Naive thymus-derived CD8-positive, alpha-beta T cell (primary cell): ENCODE measurements at regions not wholly inside any gene's neighbourhood (a gene's known extent, or its start where the extent isn't known, plus 50 kb on each side); places are given as distances from the start of the nearest gene placed in this dataset.

ENCODE experiments used
- ATAC-seq, 2 donors: fragments of 150-1000 bp; cut with Tn5 transposase in 1 of 2; sonication (Bioruptor Pico), chemical (Tn5 transposase) in 1 of 2; 1 replicate in 1 of 2; 2 replicates in 1 of 2; pipeline ENCODE4 v1.10.0; 2021; ENCODE audit warnings: mild to moderate bottlenecking in 2 of 2, moderate library complexity in 2 of 2
- POLR2A ChIA-PET: fragments of 350-600 bp; sonication (Branson Sonifier 250); formaldehyde crosslinking; loops from one replicate; lab custom pipeline; 2021; ENCODE audit warnings: antibody characterized with exemption; lab: Charles Lee
- DNase-seq, 10 donors: peaks; one replicate each; pipeline versions ENCODE4 v3.0.0 to v3.0.0-alpha.2; 2020 to 2022
- H3K27ac Mint-ChIP-seq, 10 donors: one replicate each; pipeline ENCODE4 v1.8.0; 2020 to 2022; ENCODE audit warnings: mild to moderate bottlenecking in 10 of 10, mixed read lengths in 10 of 10, moderate library complexity in 4 of 10, inconsistent platforms in 1 of 10
- H3K27me3 Mint-ChIP-seq, 5 donors: one replicate each; pipeline ENCODE4 v1.8.0; 2021 to 2022; ENCODE audit warnings: mixed read lengths in 5 of 5
- H3K36me3 Mint-ChIP-seq, 3 donors: one replicate each; pipeline ENCODE4 v1.8.0; 2020 to 2022; ENCODE audit warnings: mixed read lengths in 3 of 3, mild to moderate bottlenecking in 2 of 3, inconsistent platforms in 1 of 3
- H3K4me1 Mint-ChIP-seq, 4 donors: one replicate each; pipeline ENCODE4 v1.8.0; 2021 to 2022; ENCODE audit warnings: mixed read lengths in 4 of 4
- H3K4me3 Mint-ChIP-seq, 10 donors: one replicate each; pipeline ENCODE4 v1.8.0; 2020 to 2022; ENCODE audit warnings: mild to moderate bottlenecking in 10 of 10, mixed read lengths in 10 of 10, moderate library complexity in 6 of 10, inconsistent platforms in 1 of 10
- H3K9me3 Mint-ChIP-seq, 9 donors: one replicate each; pipeline ENCODE4 v1.8.0; 2020 to 2022; ENCODE audit warnings: mixed read lengths in 9 of 9, mild to moderate bottlenecking in 3 of 9, inconsistent platforms in 1 of 9, moderate library complexity in 1 of 9

- Mint-ChIP-seq H3K27ac (no peak overlapping the region), H3K27me3 (peaks cover 5 to 30% (median 13%) of the 10 kb centered on the region in 5 donors), H3K36me3 (no peaks in the 10 kb centered on the region), H3K4me1 (no peaks in the 10 kb centered on the region), H3K9me3 (peaks cover 0 to 7% (median 2%) of the 10 kb centered on the region in 9 donors), H3K4me3 (no peak overlapping the region)
- POLR2A ChIA-PET = no interaction called here
- DNase-seq = no peak
- no peak for ATAC-seq
These were observed 264.2 kb downstream of the C1D start for GRCh38 chr2:67798541-67799160.

GRCh38 chr2:67799886-67800285, 262.9 kb downstream of the C1D start:
- H3K36me3 Mint-ChIP-seq = no peaks in the 10 kb centered on the region
- peaks cover 7 to 36% (median 12%) of the 10 kb centered on the region in 5 donors for H3K27me3 Mint-ChIP-seq
- H3K4me1 Mint-ChIP-seq = no peaks in the 10 kb centered on the region
- ATAC-seq (no peak), DNase-seq (no peak)
- peaks cover 0 to 10% (median 2%) of the 10 kb centered on the region in 9 donors for H3K9me3 Mint-ChIP-seq
- no peak overlapping the region for H3K4me3 Mint-ChIP-seq
- H3K27ac Mint-ChIP-seq = no peak overlapping the region
- POLR2A ChIA-PET = no interaction called here

- POLR2A ChIA-PET = no interaction called here
- Mint-ChIP-seq H3K27me3 (peaks cover 4 to 16% (median 8%) of the 10 kb centered on the region in 5 donors), H3K9me3 (peaks cover 0 to 21% (median 6%) of the 10 kb centered on the region in 9 donors), H3K4me1 (no peaks in the 10 kb centered on the region), H3K4me3 (no peak overlapping the region), H3K27ac (no peak overlapping the region), H3K36me3 (no peaks in the 10 kb centered on the region)
- DNase-seq (no peak), ATAC-seq (no peak)
These were observed 260.5 kb downstream of the C1D start for GRCh38 chr2:67802291-67802690.

GRCh38 chr2:67802824-67803223, 260.0 kb downstream of the C1D start:
- Mint-ChIP-seq H3K27me3 (peaks cover 4 to 15% (median 8%) of the 10 kb centered on the region in 5 donors), H3K4me3 (no peak overlapping the region), H3K27ac (no peak overlapping the region), H3K36me3 (peaks cover 0 to under 1% (median 0%) of the 10 kb centered on the region in 3 donors), H3K9me3 (peaks cover 0 to 26% (median 8%) of the 10 kb centered on the region in 9 donors), H3K4me1 (no peaks in the 10 kb centered on the region)
- POLR2A ChIA-PET = no interaction called here
- DNase-seq (no peak), ATAC-seq (no peak)

GRCh38 chr2:67806816-67807215, 256.0 kb downstream of the C1D start:
- Mint-ChIP-seq H3K27ac (no peak overlapping the region), H3K27me3 (peaks cover 9 to 37% (median 18%) of the 10 kb centered on the region in 5 donors), H3K9me3 (peaks cover 0 to 47% (median 21%) of the 10 kb centered on the region in 9 donors), H3K36me3 (peaks cover 0 to 9% (median 0%) of the 10 kb centered on the region in 3 donors), H3K4me1 (no peaks in the 10 kb centered on the region), H3K4me3 (no peak overlapping the region)
- no peak for DNase-seq
- POLR2A ChIA-PET = no interaction called here
- no peak for ATAC-seq

GRCh38 chr2:67808112-67808511, 254.7 kb downstream of the C1D start:
- peaks cover 0 to 9% (median 0%) of the 10 kb centered on the region in 3 donors for H3K36me3 Mint-ChIP-seq
- H3K27ac Mint-ChIP-seq = no peak overlapping the region
- ATAC-seq (no peak), DNase-seq (no peak)
- peaks cover 11 to 46% (median 15%) of the 10 kb centered on the region in 5 donors for H3K27me3 Mint-ChIP-seq
- no peaks in the 10 kb centered on the region for H3K4me1 Mint-ChIP-seq
- H3K4me3 Mint-ChIP-seq = no peak overlapping the region
- POLR2A ChIA-PET = no interaction called here
- H3K9me3 Mint-ChIP-seq = peaks cover 0 to 53% (median 21%) of the 10 kb centered on the region in 9 donors

- no peak overlapping the region for H3K4me3 Mint-ChIP-seq
- H3K27me3 Mint-ChIP-seq = peaks cover 7 to 35% (median 15%) of the 10 kb centered on the region in 5 donors
- peaks cover 0 to 9% (median 0%) of the 10 kb centered on the region in 3 donors for H3K36me3 Mint-ChIP-seq
- DNase-seq (no peak), ATAC-seq (no peak)
- H3K9me3 Mint-ChIP-seq = peaks cover 0 to 41% (median 13%) of the 10 kb centered on the region in 9 donors
- POLR2A ChIA-PET = no interaction called here
- no peaks in the 10 kb centered on the region for H3K4me1 Mint-ChIP-seq
- no peak overlapping the region for H3K27ac Mint-ChIP-seq
These were observed 250.1 kb downstream of the C1D start for GRCh38 chr2:67812682-67813081.

GRCh38 chr2:67823726-67824125, 239.1 kb downstream of the C1D start:
- DNase-seq (no peak), ATAC-seq (no peak)
- H3K4me3 Mint-ChIP-seq = no peak overlapping the region
- POLR2A ChIA-PET = no interaction called here
- H3K27ac Mint-ChIP-seq = peak overlapping the region in 1 of 10 donors; percentile 79
- H3K27me3 Mint-ChIP-seq = peaks cover 0 to 2% (median 0%) of the 10 kb centered on the region in 5 donors
- peaks cover 0 to 4% (median 0%) of the 10 kb centered on the region in 3 donors for H3K36me3 Mint-ChIP-seq
- H3K9me3 Mint-ChIP-seq = peaks cover 0 to 13% (median 0%) of the 10 kb centered on the region in 9 donors
- peaks cover 0 to 13% (median 0%) of the 10 kb centered on the region in 4 donors for H3K4me1 Mint-ChIP-seq

- ATAC-seq = no peak
- Mint-ChIP-seq H3K36me3 (peaks cover 0 to 4% (median 0%) of the 10 kb centered on the region in 3 donors), H3K27ac (peak overlapping the region in 1 of 10 donors; percentile 79), H3K27me3 (peaks cover 0 to 2% (median 0%) of the 10 kb centered on the region in 5 donors), H3K9me3 (peaks cover 0 to 13% (median 0%) of the 10 kb centered on the region in 9 donors), H3K4me1 (peaks cover 0 to 13% (median 0%) of the 10 kb centered on the region in 4 donors), H3K4me3 (no peak overlapping the region)
- no peak for DNase-seq
- POLR2A ChIA-PET = no interaction called here
These were observed 238.6 kb downstream of the C1D start for GRCh38 chr2:67824186-67824585.

GRCh38 chr2:67825476-67825875, 237.3 kb downstream of the C1D start:
- POLR2A ChIA-PET = interaction anchor here (0.6 kb wide), 1 partner anchor 9 kb away, joined by 4 read pairs; no protein-coding TSS in a partner anchor
- Mint-ChIP-seq H3K4me3 (no peak overlapping the region), H3K27me3 (peaks cover 0 to 2% (median 1%) of the 10 kb centered on the region in 5 donors), H3K36me3 (peaks cover 0 to 4% (median 0%) of the 10 kb centered on the region in 3 donors), H3K4me1 (peaks cover 0 to 13% (median 0%) of the 10 kb centered on the region in 4 donors), H3K27ac (no peak overlapping the region), H3K9me3 (peaks cover 0 to 13% (median 0%) of the 10 kb centered on the region in 9 donors)
- ATAC-seq (no peak), DNase-seq (no peak)

- Mint-ChIP-seq H3K9me3 (peaks cover 0 to 18% (median 0%) of the 10 kb centered on the region in 9 donors), H3K27ac (no peak overlapping the region), H3K36me3 (peaks cover 0 to 10% (median 0%) of the 10 kb centered on the region in 3 donors), H3K4me1 (peaks cover 0 to 13% (median 0%) of the 10 kb centered on the region in 4 donors), H3K4me3 (no peak overlapping the region), H3K27me3 (peaks cover 0 to 9% (median 1%) of the 10 kb centered on the region in 5 donors)
- no peak for ATAC-seq
- POLR2A ChIA-PET = no interaction called here
- DNase-seq = no peak
These were observed 234.7 kb downstream of the C1D start for GRCh38 chr2:67828066-67828465.

- Mint-ChIP-seq H3K4me3 (no peak overlapping the region), H3K9me3 (peaks cover 0 to 18% (median 0%) of the 10 kb centered on the region in 9 donors), H3K27me3 (peaks cover 0 to 9% (median 3%) of the 10 kb centered on the region in 5 donors), H3K36me3 (peaks cover 0 to 10% (median 0%) of the 10 kb centered on the region in 3 donors), H3K27ac (no peak overlapping the region), H3K4me1 (peaks cover 0 to 13% (median 0%) of the 10 kb centered on the region in 4 donors)
- no peak for ATAC-seq
- DNase-seq = no peak
- POLR2A ChIA-PET = no interaction called here
These were observed 233.3 kb downstream of the C1D start for GRCh38 chr2:67829470-67829869.

- no peaks in the 10 kb centered on the region for H3K4me1 Mint-ChIP-seq
- peaks cover 0 to 10% (median 0%) of the 10 kb centered on the region in 9 donors for H3K9me3 Mint-ChIP-seq
- H3K4me3 Mint-ChIP-seq = no peak overlapping the region
- no peak overlapping the region for H3K27ac Mint-ChIP-seq
- ATAC-seq (no peak), DNase-seq (no peak)
- H3K36me3 Mint-ChIP-seq = peaks cover 0 to 5% (median 0%) of the 10 kb centered on the region in 3 donors
- POLR2A ChIA-PET = no interaction called here
- H3K27me3 Mint-ChIP-seq = peaks cover 0 to 9% (median 3%) of the 10 kb centered on the region in 5 donors
These were observed 229.2 kb downstream of the C1D start for GRCh38 chr2:67833632-67834031.
